ENCODE measurements at regions not wholly inside any gene's neighbourhood (a gene's known extent, or its start where the extent isn't known, plus 50 kb on each side); places are given as distances from the start of the nearest gene placed in this dataset.

GRCh38 chr3:182585532-182586150 lies 207.7 kb upstream of the ATP11B start:
- DNase-seq (ENCODE audit: low read depth): no peak

DNA sequence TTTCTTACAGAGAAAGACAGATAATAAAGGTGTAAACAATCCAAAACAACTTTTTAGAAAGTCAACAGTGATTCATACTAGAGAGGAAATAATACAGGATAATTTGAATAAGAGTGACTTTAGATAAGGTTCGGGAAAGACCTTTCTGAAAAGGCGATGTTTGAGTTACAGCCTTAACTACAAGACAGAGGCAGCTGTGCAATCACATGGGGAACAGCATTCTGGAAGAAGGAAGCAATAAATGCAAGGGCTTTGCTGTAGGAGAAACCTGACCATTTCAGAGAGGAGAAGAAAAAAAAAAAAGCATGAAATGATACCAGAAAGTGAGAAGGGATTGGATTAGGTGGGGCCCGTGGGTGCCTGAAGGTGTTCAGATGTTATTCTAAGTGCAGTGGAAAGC lies 200.6 kb upstream of the ATP11B start:
- no peak for DNase-seq (ENCODE audit: low read depth)

GRCh38 chr3:182596676-182597410 lies 196.5 kb upstream of the ATP11B start:
- no peak for DNase-seq (ENCODE audit: low read depth)

GRCh38 chr3:182597621-182598041 lies 195.7 kb upstream of the ATP11B start:
- no peak for DNase-seq (ENCODE audit: low read depth)

GRCh38 chr3:182601597-182601996 lies 191.7 kb upstream of the ATP11B start:
- no peak for DNase-seq (ENCODE audit: low read depth)

- no peak for DNase-seq (ENCODE audit: low read depth)
These were observed 189.8 kb upstream of the ATP11B start for GRCh38 chr3:182603501-182603900.

- DNase-seq (ENCODE audit: low read depth): no peak
These were observed 187.3 kb upstream of the ATP11B start for GRCh38 chr3:182605882-182606611.

DNA sequence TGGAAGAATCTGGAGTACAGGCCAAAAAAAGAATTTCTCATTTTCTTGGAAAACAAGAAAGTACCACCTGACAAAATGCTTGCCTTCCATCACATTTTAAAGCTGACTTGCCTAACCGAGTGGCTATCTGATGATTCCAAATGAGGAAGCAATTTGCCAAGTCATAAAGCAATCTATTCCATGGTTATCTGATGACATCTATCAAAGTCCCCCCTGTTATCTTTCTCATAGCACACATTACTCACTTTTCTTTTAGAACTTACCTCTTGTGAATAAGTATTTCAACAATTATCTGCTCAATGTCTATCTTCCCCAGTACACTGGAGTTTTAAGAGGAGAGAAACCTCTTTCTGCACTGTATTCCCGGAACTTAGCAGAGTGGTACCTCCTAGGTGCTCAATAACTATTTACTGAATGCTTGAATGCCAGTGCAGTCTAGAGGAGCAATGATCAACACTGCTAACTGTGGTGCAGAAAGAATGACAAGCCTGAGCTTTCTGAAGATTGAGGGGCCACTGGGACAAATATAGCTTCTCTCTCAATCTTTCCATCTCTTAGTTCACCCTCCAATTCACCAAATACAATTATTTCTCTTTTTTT lies 186.3 kb upstream of the ATP11B start:
- DNase-seq (ENCODE audit: low read depth): no peak

- no peak for DNase-seq (ENCODE audit: low read depth)
These were observed 184.5 kb upstream of the ATP11B start for GRCh38 chr3:182608832-182609231.

DNA sequence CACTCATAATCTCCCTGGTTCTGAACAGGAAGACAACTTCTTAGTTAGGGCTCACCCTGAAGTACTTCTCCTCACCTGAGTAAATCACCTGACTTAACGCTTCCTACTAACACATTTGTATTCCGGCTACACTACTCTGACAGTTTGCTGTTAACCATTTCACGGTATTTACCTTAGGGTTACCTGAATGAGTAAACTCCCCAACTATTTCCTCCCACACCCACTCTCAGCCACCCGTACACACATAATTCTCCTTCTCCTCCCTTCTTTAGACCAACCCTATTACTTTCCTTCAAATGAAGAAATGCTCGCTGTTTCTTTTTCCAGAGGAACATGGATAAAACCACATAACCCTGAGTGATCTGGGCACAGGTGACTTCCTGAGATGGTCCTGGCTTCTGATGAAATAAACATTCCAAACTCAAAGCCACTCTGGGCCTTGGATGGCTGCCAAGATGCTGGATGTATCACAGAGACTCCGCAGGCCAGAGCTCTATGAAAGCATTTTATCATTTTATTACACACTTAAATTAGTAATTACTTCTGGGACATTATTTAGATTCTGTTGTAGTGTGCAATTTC lies 183.6 kb upstream of the ATP11B start:
- no peak for DNase-seq (ENCODE audit: low read depth)

DNA sequence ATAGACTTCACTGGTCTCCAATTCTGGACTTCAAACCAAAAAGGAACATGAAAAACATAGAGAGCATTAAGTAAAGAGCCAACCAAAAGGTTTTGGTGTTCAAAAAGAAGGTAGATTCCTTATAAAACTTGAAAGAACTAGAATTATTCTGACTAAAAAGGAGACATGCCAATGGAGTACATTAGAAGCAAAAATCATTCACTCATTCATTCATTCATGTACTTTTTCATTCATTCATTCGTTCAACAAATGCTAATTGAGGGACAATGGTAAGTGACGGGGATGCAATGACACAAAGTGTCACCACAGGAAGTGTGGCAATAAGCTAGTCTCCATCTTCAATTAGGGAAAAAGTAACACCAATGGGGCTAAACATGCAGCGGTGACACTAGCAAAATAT lies 181.0 kb upstream of the ATP11B start:
- DNase-seq (ENCODE audit: low read depth): no peak

- DNase-seq (ENCODE audit: low read depth): no peak
These were observed 175.8 kb upstream of the ATP11B start for GRCh38 chr3:182617500-182617899.

- no peak for DNase-seq (ENCODE audit: low read depth)
These were observed 175.1 kb upstream of the ATP11B start for GRCh38 chr3:182618085-182618732.

GRCh38 chr3:182618981-182619591 lies 174.2 kb upstream of the ATP11B start:
- DNase-seq (ENCODE audit: low read depth): no peak

- no peak for DNase-seq (ENCODE audit: low read depth)
These were observed 172.4 kb upstream of the ATP11B start for GRCh38 chr3:182620723-182621434.

- no peak for DNase-seq (ENCODE audit: low read depth)
These were observed 171.7 kb upstream of the ATP11B start for GRCh38 chr3:182621435-182622240.

DNA sequence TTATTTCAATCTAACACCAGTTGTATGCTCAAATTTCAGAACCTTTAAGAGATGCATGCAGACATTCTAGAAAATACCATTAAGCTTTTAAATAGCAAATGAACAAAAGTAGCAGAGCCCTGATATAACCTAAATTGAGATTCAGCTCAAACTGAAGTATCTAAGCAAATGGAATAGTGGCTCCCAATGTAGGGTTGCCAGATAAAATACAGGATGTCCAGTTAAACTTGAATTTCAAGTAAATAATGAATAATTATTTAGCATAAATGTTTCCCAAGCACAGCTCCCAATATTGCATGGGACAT lies 171.1 kb upstream of the ATP11B start:
- DNase-seq (ENCODE audit: low read depth): no peak

GRCh38 chr3:182626484-182627467 lies 166.5 kb upstream of the ATP11B start:
- DNase-seq (ENCODE audit: low read depth): no peak

DNA sequence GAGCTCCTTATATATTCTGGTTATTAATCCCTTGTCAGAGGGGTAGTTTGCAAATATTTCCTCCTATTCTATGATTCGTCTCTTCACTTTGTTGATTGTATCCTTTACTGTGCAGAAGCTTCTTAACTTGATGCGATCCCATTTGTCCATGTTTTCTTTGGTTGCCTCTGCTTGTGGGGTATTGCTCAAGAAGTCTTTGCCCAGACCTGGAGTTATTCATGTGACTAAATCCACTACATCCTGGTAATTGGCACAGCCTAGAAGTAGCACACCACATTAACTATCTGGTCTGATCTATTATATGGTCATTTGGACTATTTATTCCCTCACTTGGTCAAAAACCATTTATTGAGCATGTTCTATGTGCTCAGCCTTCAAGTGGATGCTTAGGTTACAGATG lies 164.8 kb upstream of the ATP11B start:
- no peak for DNase-seq (ENCODE audit: low read depth)
